H1 (cell line): ENCODE measurements at regions not wholly inside any gene's neighbourhood (a gene's known extent, or its start where the extent isn't known, plus 50 kb on each side); places are given as distances from the start of the nearest gene placed in this dataset.

Experiments
- E2F6 ChIP-seq: IDR thresholded peaks from 2 replicates; pipeline ENCODE4 v1.6.1; 2012; ENCODE audit warnings: inconsistent platforms
- EP300 ChIP-seq, 2 experiments: IDR thresholded peaks; 1 replicate in 1 of 2; 2 replicates in 1 of 2; pipeline ENCODE4 v1.6.1; 2011 to 2012; ENCODE audit warnings: low read depth in 2 of 2, low read length in 2 of 2, mild to moderate bottlenecking in 2 of 2, borderline replicate concordance in 1 of 2, inconsistent platforms in 1 of 2, moderate library complexity in 1 of 2
- HDAC6 ChIP-seq: IDR thresholded peaks from one replicate; pipeline ENCODE4 v1.7.1; 2012; ENCODE audit warnings: low read depth, mild to moderate bottlenecking, inconsistent platforms, low read length, moderate library complexity
- KDM1A ChIP-seq: fragments of 200-600, 300-600 bp; sonication (generic); IDR thresholded peaks from 2 replicates; pipeline ENCODE4 v1.7.1; 2016; ENCODE audit warnings: mild to moderate bottlenecking, low read length, borderline replicate concordance
- KDM4A ChIP-seq: IDR thresholded peaks from one replicate; pipeline ENCODE4 v1.7.1; 2012; ENCODE audit warnings: low read depth, mild to moderate bottlenecking, moderate library complexity, low read length, inconsistent platforms; ENCODE audit not compliant: severe bottlenecking
- MAFK ChIP-seq: IDR thresholded peaks from 2 replicates; pipeline ENCODE4 v1.6.1; 2012; ENCODE audit warnings: low read depth, mild to moderate bottlenecking, improper control_type of control experiment, low read length
- RNF2 ChIP-seq: fragments of 200-900, 300-1000 bp; sonication (generic); IDR thresholded peaks from 2 replicates; pipeline ENCODE4 v1.7.1; 2016; ENCODE audit warnings: borderline replicate concordance, low read depth, mild to moderate bottlenecking, antibody characterized with exemption, low read length; ENCODE audit not compliant: poor library complexity, severe bottlenecking; ENCODE audit errors: missing control alignments

- TF ChIP-seq MAFK (no peak), E2F6 (no peak), EP300 (IDR thresholded peaks at IDR 0.05; ENCODE audit: borderline replicate concordance in 1 of 2, low read depth in 2 of 2, low read length in 2 of 2) (no peak), KDM4A (no peak), RNF2 (no peak), KDM1A (no peak), HDAC6 (no peak)
These were observed 366.3 kb upstream of the ADAMTS16 start (continued) for GRCh38 chr5:4773827-4774317.
